Activated naive CD4-positive, alpha-beta T cell treated with anti-CD3 and anti-CD28 coated beads, Interleukin-2, amount 10 ng/mL, durations not matched to agents 7 days and 5 days (primary cell): ENCODE measurements at regions not wholly inside any gene's neighbourhood (a gene's known extent, or its start where the extent isn't known, plus 50 kb on each side); places are given as distances from the start of the nearest gene placed in this dataset.
"Not testable (repeated sequence)": the region's sequence is repeated elsewhere in the genome, so short reads cannot be mapped to it uniquely, and the experiment has no call there.

Experiments used
- CTCF ChIA-PET: fragments of 350-600 bp; sonication (Branson Sonifier 250); formaldehyde crosslinking; loops from one replicate; lab custom pipeline; 2021; ENCODE audit warnings: antibody characterized with exemption; lab: Charles Lee
- DNase-seq: peaks from one replicate; pipeline ENCODE4 v3.0.0-alpha.2; 2020
- H3K27ac Mint-ChIP-seq: one replicate; pipeline ENCODE4 v1.8.0; 2021; ENCODE audit warnings: mild to moderate bottlenecking, moderate library complexity, mixed read lengths
- H3K27me3 Mint-ChIP-seq: one replicate; pipeline ENCODE4 v1.8.0; 2021; ENCODE audit warnings: mild to moderate bottlenecking, mixed read lengths
- H3K36me3 Mint-ChIP-seq: one replicate; pipeline ENCODE4 v1.8.0; 2021; ENCODE audit warnings: mixed read lengths
- H3K4me1 Mint-ChIP-seq: one replicate; pipeline ENCODE4 v1.8.0; 2021; ENCODE audit warnings: mixed read lengths
- H3K4me3 Mint-ChIP-seq: one replicate; pipeline ENCODE4 v1.8.0; 2021; ENCODE audit warnings: mild to moderate bottlenecking, moderate library complexity, mixed read lengths
- H3K9me3 Mint-ChIP-seq: one replicate; pipeline ENCODE4 v1.8.0; 2021; ENCODE audit warnings: mixed read lengths

GRCh38 chr5:54804521-54804920 is 180.9 kb downstream of the ESM1 start:
- peaks cover under 1% of the 10 kb centered on the region for H3K9me3 Mint-ChIP-seq
- no peaks in the 10 kb centered on the region for H3K36me3 Mint-ChIP-seq
- no peak for DNase-seq
- H3K27ac Mint-ChIP-seq = no peak overlapping the region
- no peak overlapping the region for H3K4me3 Mint-ChIP-seq
- peaks cover 2% of the 10 kb centered on the region for H3K4me1 Mint-ChIP-seq
- H3K27me3 Mint-ChIP-seq = peaks cover 3% of the 10 kb centered on the region
- CTCF ChIA-PET = no interaction called here

- Mint-ChIP-seq H3K27ac (no peak overlapping the region), H3K4me1 (peaks cover 2% of the 10 kb centered on the region), H3K27me3 (peaks cover 3% of the 10 kb centered on the region), H3K4me3 (no peak overlapping the region), H3K9me3 (no peaks in the 10 kb centered on the region), H3K36me3 (no peaks in the 10 kb centered on the region)
- DNase-seq = no peak
- CTCF ChIA-PET = no interaction called here
These were observed 181.3 kb downstream of the ESM1 start for GRCh38 chr5:54804086-54804485.

GRCh38 chr5:54803471-54804011 is 181.9 kb downstream of the ESM1 start:
- Mint-ChIP-seq H3K27ac (no peak overlapping the region), H3K27me3 (peaks cover 3% of the 10 kb centered on the region), H3K9me3 (no peaks in the 10 kb centered on the region), H3K4me1 (peaks cover 2% of the 10 kb centered on the region), H3K36me3 (no peaks in the 10 kb centered on the region), H3K4me3 (no peak overlapping the region)
- CTCF ChIA-PET = no interaction called here
- no peak for DNase-seq

- CTCF ChIA-PET = no interaction called here
- no peak overlapping the region for H3K4me3 Mint-ChIP-seq
- H3K36me3 Mint-ChIP-seq = peaks cover 2% of the 10 kb centered on the region
- no peaks in the 10 kb centered on the region for H3K9me3 Mint-ChIP-seq
- DNase-seq = no peak
- H3K27me3 Mint-ChIP-seq = peaks cover 3% of the 10 kb centered on the region
- peaks cover 16% of the 10 kb centered on the region for H3K4me1 Mint-ChIP-seq
- H3K27ac Mint-ChIP-seq = no peak overlapping the region
These were observed 185.7 kb downstream of the ESM1 start for GRCh38 chr5:54799645-54800044.

- peaks cover 8% of the 10 kb centered on the region for H3K27me3 Mint-ChIP-seq
- H3K27ac Mint-ChIP-seq = no peak overlapping the region
- H3K9me3 Mint-ChIP-seq = peaks cover 17% of the 10 kb centered on the region
- no peak for DNase-seq
- H3K4me3 Mint-ChIP-seq = no peak overlapping the region
- H3K36me3 Mint-ChIP-seq = peaks cover 8% of the 10 kb centered on the region
- CTCF ChIA-PET = interaction anchor here (1.1 to 1.4 kb wide), 2 partner anchors 49 to 100 kb away, joined by 4 to 6 read pairs; no protein-coding TSS in a partner anchor
- H3K4me1 Mint-ChIP-seq = peaks cover 31% of the 10 kb centered on the region
These were observed 189.6 kb downstream of the ESM1 start for GRCh38 chr5:54795777-54796176.

- no peak overlapping the region for H3K4me3 Mint-ChIP-seq
- H3K4me1 Mint-ChIP-seq = peaks cover 31% of the 10 kb centered on the region
- H3K27me3 Mint-ChIP-seq = peaks cover 8% of the 10 kb centered on the region
- peak overlapping the region; percentile 72 for H3K27ac Mint-ChIP-seq
- no peak for DNase-seq
- H3K9me3 Mint-ChIP-seq = peaks cover 19% of the 10 kb centered on the region
- CTCF ChIA-PET = interaction anchor here (1.4 to 1.6 kb wide), 2 partner anchors 50 to 185 kb away, joined by 6 read pairs; no protein-coding TSS in a partner anchor
- H3K36me3 Mint-ChIP-seq = peaks cover 12% of the 10 kb centered on the region
These were observed 190.1 kb downstream of the ESM1 start for GRCh38 chr5:54795284-54795683.

GRCh38 chr5:54794135-54794975 is 191.0 kb downstream of the ESM1 start:
- DNase-seq = no peak
- peaks cover 13% of the 10 kb centered on the region for H3K36me3 Mint-ChIP-seq
- no peak overlapping the region for H3K4me3 Mint-ChIP-seq
- CTCF ChIA-PET = interaction anchor here (1.1 to 1.6 kb wide), 4 partner anchors 10 to 276 kb away, joined by 3 to 6 read pairs (median 3); partner anchors contain the start of gene SNX18
- peaks cover 29% of the 10 kb centered on the region for H3K4me1 Mint-ChIP-seq
- peaks cover 8% of the 10 kb centered on the region for H3K27me3 Mint-ChIP-seq
- peak overlapping the region; percentile 72 for H3K27ac Mint-ChIP-seq
- H3K9me3 Mint-ChIP-seq = peaks cover 19% of the 10 kb centered on the region

- CTCF ChIA-PET = interaction anchor here (1.1 to 1.6 kb wide), 4 partner anchors 9 to 276 kb away, joined by 3 to 6 read pairs (median 3); partner anchors contain the start of gene SNX18
- peaks cover 29% of the 10 kb centered on the region for H3K4me1 Mint-ChIP-seq
- H3K9me3 Mint-ChIP-seq = peaks cover 19% of the 10 kb centered on the region
- H3K36me3 Mint-ChIP-seq = peaks cover 13% of the 10 kb centered on the region
- H3K27me3 Mint-ChIP-seq = peaks cover 8% of the 10 kb centered on the region
- peak overlapping the region; percentile 13 for H3K27ac Mint-ChIP-seq
- H3K4me3 Mint-ChIP-seq = no peak overlapping the region
- DNase-seq = no peak
These were observed 191.8 kb downstream of the ESM1 start for GRCh38 chr5:54793468-54794134.

- Mint-ChIP-seq H3K27ac (no peak overlapping the region), H3K4me3 (no peak overlapping the region), H3K9me3 (peaks cover 22% of the 10 kb centered on the region), H3K36me3 (peaks cover 13% of the 10 kb centered on the region), H3K27me3 (peaks cover 8% of the 10 kb centered on the region), H3K4me1 (peaks cover 29% of the 10 kb centered on the region)
- CTCF ChIA-PET = interaction anchor here (1.2 kb wide), 1 partner anchor 18 kb away, joined by 3 read pairs; no protein-coding TSS in a partner anchor
- no peak for DNase-seq
These were observed 192.6 kb downstream of the ESM1 start for GRCh38 chr5:54792611-54793404.

GRCh38 chr5:54787910-54788309 is 197.5 kb downstream of the ESM1 start:
- H3K9me3 Mint-ChIP-seq = peaks cover 19% of the 10 kb centered on the region
- H3K4me3 Mint-ChIP-seq, H3K27me3 Mint-ChIP-seq, H3K4me1 Mint-ChIP-seq, CTCF ChIA-PET, H3K27ac Mint-ChIP-seq, DNase-seq: not testable (repeated sequence)
- peaks cover 11% of the 10 kb centered on the region for H3K36me3 Mint-ChIP-seq

- H3K27me3 Mint-ChIP-seq = peaks cover 6% of the 10 kb centered on the region
- H3K36me3 Mint-ChIP-seq = peaks cover 10% of the 10 kb centered on the region
- CTCF ChIA-PET = no interaction called here
- no peak overlapping the region for H3K27ac Mint-ChIP-seq
- no peak for DNase-seq
- no peaks in the 10 kb centered on the region for H3K4me1 Mint-ChIP-seq
- H3K9me3 Mint-ChIP-seq = peaks cover 9% of the 10 kb centered on the region
- no peak overlapping the region for H3K4me3 Mint-ChIP-seq
These were observed 199.4 kb downstream of the ESM1 start for GRCh38 chr5:54785729-54786591.

- Mint-ChIP-seq H3K27me3 (peaks cover 30% of the 10 kb centered on the region), H3K9me3 (peaks cover 3% of the 10 kb centered on the region), H3K4me1 (peaks cover 9% of the 10 kb centered on the region), H3K4me3 (no peak overlapping the region), H3K36me3 (peaks cover 3% of the 10 kb centered on the region), H3K27ac (no peak overlapping the region)
- no peak for DNase-seq
- CTCF ChIA-PET = interaction anchor here (0.9 kb wide), 1 partner anchor 289 kb away, joined by 3 read pairs; no protein-coding TSS in a partner anchor
These were observed 206.6 kb downstream of the ESM1 start for GRCh38 chr5:54778783-54779182.

- no peaks in the 10 kb centered on the region for H3K9me3 Mint-ChIP-seq
- peaks cover 29% of the 10 kb centered on the region for H3K27me3 Mint-ChIP-seq
- H3K4me3 Mint-ChIP-seq = no peak overlapping the region
- no peak for DNase-seq
- H3K4me1 Mint-ChIP-seq = peaks cover 9% of the 10 kb centered on the region
- CTCF ChIA-PET = no interaction called here
- no peak overlapping the region for H3K27ac Mint-ChIP-seq
- H3K36me3 Mint-ChIP-seq = no peaks in the 10 kb centered on the region
These were observed 209.7 kb downstream of the ESM1 start for GRCh38 chr5:54775645-54776044.
